ENCODE measurements at regions not wholly inside any gene's neighbourhood (a gene's known extent, or its start where the extent isn't known, plus 50 kb on each side); places are given as distances from the start of the nearest gene placed in this dataset.

GRCh38 chr4:130147641-130148040, 1051.7 kb downstream of the C4orf33 start:
- ChIA-PET POLR2A (no interaction called here), CTCF (no interaction called here)
- ATAC-seq (no peak), FAIRE-seq (no peak), DNase-seq (ENCODE audit: low read depth in 1 of 2, low spot score in 1 of 2) (no peak)
- H3K27ac ChIP-seq: no peak overlapping the region
- H3K4me3 ChIP-seq: no peak overlapping the region
- no peak overlapping the region for H3K4me2 ChIP-seq
- WGBS (ENCODE audit: missing lambda C conversion rate): 100% methylated on average over 1 of the region's 2 CpGs
- TF ChIP-seq ZC3H11A (IDR thresholded peaks at IDR 0.05) (no peak), POLR2AphosphoS2 (conservative IDR thresholded peaks at IDR 0.05; ENCODE audit: low read length) (no peak), RCOR1 (IDR thresholded peaks at IDR 0.05; ENCODE audit: low read depth, low read length) (no peak)
- TF ChIP-seq, protein P1, sequence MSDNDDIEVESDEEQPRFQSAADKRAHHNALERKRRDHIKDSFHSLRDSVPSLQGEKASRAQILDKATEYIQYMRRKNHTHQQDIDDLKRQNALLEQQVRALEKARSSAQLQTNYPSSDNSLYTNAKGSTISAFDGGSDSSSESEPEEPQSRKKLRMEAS (IDR thresholded peaks at IDR 0.05): no peak
- no peaks in the 10 kb centered on the region for H3K9me3 ChIP-seq
- H3K4me1 ChIP-seq: no peaks in the 10 kb centered on the region

GRCh38 chr4:130154901-130155300, 1058.9 kb downstream of the C4orf33 start:
- Histone ChIP-seq H3K9me3 (no peaks in the 10 kb centered on the region), H3K27ac (no peak overlapping the region), H3K4me2 (no peak overlapping the region), H3K4me1 (no peaks in the 10 kb centered on the region), H3K4me3 (no peak overlapping the region)
- POLR2A ChIA-PET: no interaction called here
- CTCF ChIA-PET: no interaction called here
- 9% methylated on average over 2 of the region's 2 CpGs for WGBS (ENCODE audit: missing lambda C conversion rate)
- ATAC-seq (no peak), FAIRE-seq (no peak), DNase-seq (ENCODE audit: low read depth in 1 of 2, low spot score in 1 of 2) (no peak)
- TF ChIP-seq, protein P2, sequence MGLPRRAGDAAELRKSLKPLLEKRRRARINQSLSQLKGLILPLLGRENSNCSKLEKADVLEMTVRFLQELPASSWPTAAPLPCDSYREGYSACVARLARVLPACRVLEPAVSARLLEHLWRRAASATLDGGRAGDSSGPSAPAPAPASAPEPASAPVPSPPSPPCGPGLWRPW (IDR thresholded peaks at IDR 0.05): no peak
- no peak for TF ChIP-seq RARB (CRISPR knock-in tag; IDR thresholded peaks at IDR 0.05)
- no peak for TF ChIP-seq MAZ (IDR thresholded peaks at IDR 0.05; ENCODE audit: borderline replicate concordance, low read depth, low read length)
- no peak for TF ChIP-seq JUN (IDR thresholded peaks at IDR 0.05)
- TF ChIP-seq HOXB5 (CRISPR knock-in tag; IDR thresholded peaks at IDR 0.05): no peak
- no peak for TF ChIP-seq TP53 (CRISPR knock-in tag; IDR thresholded peaks at IDR 0.05)
- TF ChIP-seq POLR2A (IDR thresholded peaks at IDR 0.05; ENCODE audit: low read length): no peak

GRCh38 chr4:130163701-130164100, 1067.7 kb downstream of the C4orf33 start:
- H3K4me2 ChIP-seq: no peak overlapping the region
- TF ChIP-seq HOXA7 (CRISPR knock-in tag; IDR thresholded peaks at IDR 0.05): no peak
- TF ChIP-seq POLR2AphosphoS2 (conservative IDR thresholded peaks at IDR 0.05; ENCODE audit: low read length): no peak
- no peak for TF ChIP-seq RCOR1 (IDR thresholded peaks at IDR 0.05; ENCODE audit: low read depth, low read length)
- no peak for TF ChIP-seq SREBF2 (IDR thresholded peaks at IDR 0.05)
- TF ChIP-seq, protein P3, sequence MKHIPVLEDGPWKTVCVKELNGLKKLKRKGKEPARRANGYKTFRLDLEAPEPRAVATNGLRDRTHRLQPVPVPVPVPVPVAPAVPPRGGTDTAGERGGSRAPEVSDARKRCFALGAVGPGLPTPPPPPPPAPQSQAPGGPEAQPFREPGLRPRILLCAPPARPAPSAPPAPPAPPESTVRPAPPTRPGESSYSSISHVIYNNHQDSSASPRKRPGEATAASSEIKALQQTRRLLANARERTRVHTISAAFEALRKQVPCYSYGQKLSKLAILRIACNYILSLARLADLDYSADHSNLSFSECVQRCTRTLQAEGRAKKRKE (CRISPR knock-in tag; IDR thresholded peaks at IDR 0.05; ENCODE audit: low read depth): no peak
- TF ChIP-seq RARB (CRISPR knock-in tag; IDR thresholded peaks at IDR 0.05): no peak
- TF ChIP-seq HDAC2 (IDR thresholded peaks at IDR 0.05): no peak
- H3K4me1 ChIP-seq: no peaks in the 10 kb centered on the region
- no peak overlapping the region for H3K4me3 ChIP-seq
- no peaks in the 10 kb centered on the region for H3K9me3 ChIP-seq
- 16% methylated on average over 1 of the region's 1 CpG for WGBS (ENCODE audit: missing lambda C conversion rate)
- DNase-seq (ENCODE audit: low read depth in 1 of 2, low spot score in 1 of 2): no peak
- no peak overlapping the region for H3K27ac ChIP-seq
- FAIRE-seq: no peak
- POLR2A ChIA-PET: no interaction called here
- ATAC-seq: no peak
- CTCF ChIA-PET: no interaction called here

DNA sequence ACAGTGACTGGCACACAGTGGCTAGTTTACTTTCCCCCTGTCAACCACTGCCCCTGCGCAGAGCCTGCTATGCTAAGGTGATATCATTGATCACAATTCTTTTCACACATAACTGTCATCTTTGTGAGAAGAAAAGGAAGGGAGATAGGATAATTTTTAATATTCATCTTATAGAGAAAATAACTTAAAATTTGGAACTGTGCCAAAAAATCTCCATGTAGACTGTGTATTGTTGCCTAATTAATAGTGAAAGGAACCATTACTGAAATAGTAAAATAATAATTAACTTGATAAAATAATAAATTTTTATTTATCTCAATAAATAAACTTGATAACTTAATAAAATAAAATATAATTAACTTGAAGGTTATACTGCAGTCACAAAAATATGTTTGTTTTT, 1069.4 kb downstream of the C4orf33 start:
- CTCF ChIA-PET: no interaction called here
- Histone ChIP-seq H3K4me1 (no peaks in the 10 kb centered on the region), H3K27ac (no peak overlapping the region), H3K4me2 (no peak overlapping the region), H3K4me3 (no peak overlapping the region), H3K9me3 (no peaks in the 10 kb centered on the region)
- POLR2A ChIA-PET: no interaction called here
- FAIRE-seq (no peak), DNase-seq (ENCODE audit: low read depth in 1 of 2, low spot score in 1 of 2) (no peak), ATAC-seq (no peak)
- WGBS (ENCODE audit: missing lambda C conversion rate): 64% methylated on average over 1 of the region's 1 CpG
- TF ChIP-seq CHD2 (IDR thresholded peaks at IDR 0.05; ENCODE audit: low read length, partially characterized antibody) (no peak), ELK1 (IDR thresholded peaks at IDR 0.05; ENCODE audit: low read depth, low read length) (no peak), NR3C1 (IDR thresholded peaks at IDR 0.05) (no peak), NFE2L2 (conservative IDR thresholded peaks at IDR 0.05; ENCODE audit: low read length) (no peak), GATA3 (IDR thresholded peaks at IDR 0.05; ENCODE audit: borderline replicate concordance) (no peak), RFX5 (IDR thresholded peaks at IDR 0.05) (no peak), RARB (CRISPR knock-in tag; IDR thresholded peaks at IDR 0.05) (no peak), RNF2 (IDR thresholded peaks at IDR 0.05; ENCODE audit: borderline replicate concordance, low read depth) (no peak), HEYL (CRISPR knock-in tag; IDR thresholded peaks at IDR 0.05) (no peak), PBX3 (IDR thresholded peaks at IDR 0.05) (no peak), HMGXB4 (CRISPR knock-in tag; IDR thresholded peaks at IDR 0.05; ENCODE audit: borderline replicate concordance) (no peak), EHF (CRISPR knock-in tag; IDR thresholded peaks at IDR 0.05) (no peak)
- TF ChIP-seq, protein P3 (CRISPR knock-in tag; IDR thresholded peaks at IDR 0.05; ENCODE audit: low read depth): no peak
- TF ChIP-seq, protein P1 (IDR thresholded peaks at IDR 0.05): no peak

Measured in A549 (cell line).